HL-60 (cell line): ENCODE measurements at regions not wholly inside any gene's neighbourhood (a gene's known extent, or its start where the extent isn't known, plus 50 kb on each side); places are given as distances from the start of the nearest gene placed in this dataset.

Source experiments
- DNase-seq, 2 experiments: peaks; one replicate each; pipeline ENCODE4 v3.0.0-alpha.2; 2010 to 2020; ENCODE audit warnings: low read depth in 1 of 2, low spot score in 1 of 2
- H3K27ac ChIP-seq: fragments of 250-450 bp; sonication (Bioruptor Pico); replicated peaks from 2 replicates; pipeline ENCODE4 v1.5.1; 2020; ENCODE audit warnings: mild to moderate bottlenecking, moderate library complexity
- H3K27me3 ChIP-seq: fragments of 250-450 bp; sonication (Bioruptor Pico); 2 replicates; pipeline ENCODE4 v1.5.1; 2021; ENCODE audit warnings: mild to moderate bottlenecking, moderate library complexity; ENCODE audit not compliant: insufficient read depth, poor library complexity, severe bottlenecking
- H3K4me3 ChIP-seq: replicated peaks from 2 replicates; pipeline ENCODE4 v1.5.1; 2011; ENCODE audit warnings: mild to moderate bottlenecking, control low read depth, low read length; ENCODE audit not compliant: insufficient read depth
- CTCF ChIP-seq: IDR thresholded peaks from one replicate; pipeline ENCODE4 v1.5.1; 2011; ENCODE audit warnings: low read length, control low read depth, inconsistent platforms; ENCODE audit not compliant: insufficient read depth
- GABPA ChIP-seq: IDR thresholded peaks from 2 replicates; pipeline ENCODE4 v1.6.1; 2012; ENCODE audit warnings: low read depth
- POLR2AphosphoS5 ChIP-seq: IDR thresholded peaks from 2 replicates; pipeline ENCODE4 v1.6.1; 2012; ENCODE audit warnings: low read depth
- REST ChIP-seq: IDR thresholded peaks from 2 replicates; pipeline ENCODE4 v1.6.1; 2012; ENCODE audit warnings: low read depth; ENCODE audit not compliant: insufficient replicate concordance
- SPI1 ChIP-seq: IDR thresholded peaks from 2 replicates; pipeline ENCODE4 v1.6.1; 2012; ENCODE audit warnings: low read depth, mild to moderate bottlenecking, borderline replicate concordance

- no peak for TF ChIP-seq SPI1
- no peak for TF ChIP-seq CTCF
Measured at GRCh38 chr10:92747066-92747465, 57.3 kb downstream of the HHEX start.

GRCh38 chr10:92747600-92747999 is 57.8 kb downstream of the HHEX start:
- DNase-seq = peak; percentile 28 to 51
- H3K27me3 ChIP-seq = no peaks in the 10 kb centered on the region
- TF ChIP-seq CTCF (no peak), REST (no peak), GABPA (no peak), SPI1 (no peak), POLR2AphosphoS5 (no peak)
- peak overlapping the region; percentile 38; the same call in 1 of the 2 replicates for H3K27ac ChIP-seq
- H3K4me3 ChIP-seq = no peak overlapping the region

More at GRCh38 chr10:92747066-92747465, 57.3 kb downstream of the HHEX start:
- Histone ChIP-seq H3K27me3 (no peaks in the 10 kb centered on the region), H3K4me3 (no peak overlapping the region), H3K27ac (peak overlapping the region; percentile 38; the same call in 1 of the 2 replicates)
- no peak for DNase-seq

GRCh38 chr10:92750791-92751533 is 61.2 kb downstream of the HHEX start:
- Histone ChIP-seq H3K27me3 (no peaks in the 10 kb centered on the region), H3K27ac (no peak overlapping the region), H3K4me3 (no peak overlapping the region)
- TF ChIP-seq GABPA (no peak), POLR2AphosphoS5 (no peak), SPI1 (no peak), CTCF (no peak), REST (no peak)
- no peak for DNase-seq

GRCh38 chr10:92751534-92751811 is 61.7 kb downstream of the HHEX start:
- H3K4me3 ChIP-seq = no peak overlapping the region
- TF ChIP-seq POLR2AphosphoS5 (no peak), SPI1 (no peak), CTCF (no peak), REST (no peak), GABPA (no peak)
- no peaks in the 10 kb centered on the region for H3K27me3 ChIP-seq
- H3K27ac ChIP-seq = no peak overlapping the region
- no peak for DNase-seq
